ENCODE measurements at regions not wholly inside any gene's neighbourhood (a gene's known extent, or its start where the extent isn't known, plus 50 kb on each side); places are given as distances from the start of the nearest gene placed in this dataset.
"Not testable (repeated sequence)": the region's sequence is repeated elsewhere in the genome, so short reads cannot be mapped to it uniquely, and the experiment has no call there.

GRCh38 chr11:92109466-92109865 is 115.2 kb upstream of the FAT3 start:
- no peak for DNase-seq

- DNase-seq, result no peak
Observed at GRCh38 chr11:92107331-92107730, 117.3 kb upstream of the FAT3 start.

- no peak for DNase-seq
Observed at GRCh38 chr11:92104349-92104748, 120.3 kb upstream of the FAT3 start.

- no peak for DNase-seq
Observed at GRCh38 chr11:92101920-92102319, 122.7 kb upstream of the FAT3 start.

GRCh38 chr11:92099183-92099582 is 125.4 kb upstream of the FAT3 start:
- no peak for DNase-seq

- DNase-seq, result no peak
Observed at GRCh38 chr11:92098172-92098571, 126.4 kb upstream of the FAT3 start.

- no peak for DNase-seq
Observed at GRCh38 chr11:92087725-92088537, 136.7 kb upstream of the FAT3 start.

GRCh38 chr11:92083123-92083522 is 141.5 kb upstream of the FAT3 start:
- no peak for DNase-seq

- DNase-seq, result no peak
Observed at GRCh38 chr11:92082652-92083051, 142.0 kb upstream of the FAT3 start.

- DNase-seq, result not testable (repeated sequence)
Observed at GRCh38 chr11:92074498-92074897, 150.1 kb upstream of the FAT3 start.

GRCh38 chr11:92071660-92072059 is 153.0 kb upstream of the FAT3 start:
- no peak for DNase-seq

- DNase-seq, result no peak
Observed at GRCh38 chr11:92070026-92070889, 154.4 kb upstream of the FAT3 start.

- DNase-seq, result no peak
Observed at GRCh38 chr11:92067016-92067415, 157.6 kb upstream of the FAT3 start.

GRCh38 chr11:92061456-92062062 is 163.1 kb upstream of the FAT3 start:
- DNase-seq, result no peak

- no peak for DNase-seq
Observed at GRCh38 chr11:92057849-92058442, 166.7 kb upstream of the FAT3 start.

- DNase-seq, result no peak
Observed at GRCh38 chr11:92053216-92053615, 171.4 kb upstream of the FAT3 start.

- DNase-seq, result no peak
Observed at GRCh38 chr11:92050305-92050704, 174.3 kb upstream of the FAT3 start.

- DNase-seq, result no peak
Observed at GRCh38 chr11:92048415-92048814, 176.2 kb upstream of the FAT3 start.

- DNase-seq, result no peak
Observed at GRCh38 chr11:92046103-92046502, 178.5 kb upstream of the FAT3 start.

- no peak for DNase-seq
Observed at GRCh38 chr11:92045301-92045700, 179.3 kb upstream of the FAT3 start.

GRCh38 chr11:92035488-92035887 is 189.1 kb upstream of the FAT3 start:
- DNase-seq, result no peak

- DNase-seq, result not testable (repeated sequence)
Observed at GRCh38 chr11:92027136-92027535, 197.5 kb upstream of the FAT3 start.

- no peak for DNase-seq
Observed at GRCh38 chr11:92026664-92027063, 198.0 kb upstream of the FAT3 start.
